ENCODE measurements at regions not wholly inside any gene's neighbourhood (a gene's known extent, or its start where the extent isn't known, plus 50 kb on each side); places are given as distances from the start of the nearest gene placed in this dataset.

DNA sequence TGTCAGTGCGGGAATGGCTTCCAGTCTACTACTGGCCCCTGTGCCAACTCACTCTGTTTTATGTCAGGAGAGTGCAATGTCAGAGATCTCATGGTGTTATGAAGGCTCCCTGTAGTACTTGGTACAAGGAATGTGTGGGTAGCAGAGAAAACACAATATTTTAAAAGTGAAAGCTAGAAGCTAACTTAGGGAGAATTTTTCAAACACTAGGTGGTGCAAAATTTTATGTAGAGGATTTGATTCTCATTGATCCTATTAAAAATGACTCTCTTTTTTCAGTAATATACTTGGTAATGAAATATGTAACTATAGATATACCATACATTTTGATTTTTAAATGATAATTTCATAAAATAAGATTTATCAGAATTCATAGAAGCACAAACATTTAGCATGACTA is 134.7 kb downstream of the JRKL start:
- no peak overlapping the region for H3K9ac ChIP-seq (ENCODE audit: low read length)

DNA sequence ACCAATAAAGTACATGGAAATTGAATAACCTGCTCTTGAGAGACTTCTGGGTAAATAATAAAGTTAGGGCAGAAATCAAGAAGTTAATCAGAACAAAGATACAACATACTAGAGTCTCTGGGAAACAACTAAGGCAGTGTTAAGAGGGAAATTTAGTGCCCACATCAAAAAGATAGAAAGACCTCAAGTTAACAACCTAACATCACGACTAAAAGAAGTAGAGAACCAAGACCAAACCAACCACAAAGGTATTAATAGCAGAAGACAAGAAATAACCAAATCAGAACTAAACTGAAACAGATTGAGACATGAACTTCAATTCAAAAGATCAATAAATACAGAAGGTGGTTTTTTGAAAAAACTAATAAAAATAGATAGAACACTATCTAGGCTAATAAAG is 140.7 kb downstream of the JRKL start:
- H3K9me3 ChIP-seq (ENCODE audit: control extremely low read depth in 1 of 3, control insufficient read depth in 2 of 3, insufficient read depth in 1 of 3, low read length in 2 of 3), result peaks cover 0 to 3% (median 0%) of the 10 kb centered on the region in 3 donors
- no peaks in the 10 kb centered on the region for H3K27me3 Mint-ChIP-seq
- TF ChIP-seq EZH2 (IDR thresholded peaks at IDR 0.05; ENCODE audit: borderline replicate concordance, insufficient read depth, low read depth, low read length, poor library complexity, severe bottlenecking), result no peak
- TF ChIP-seq, protein P1, sequence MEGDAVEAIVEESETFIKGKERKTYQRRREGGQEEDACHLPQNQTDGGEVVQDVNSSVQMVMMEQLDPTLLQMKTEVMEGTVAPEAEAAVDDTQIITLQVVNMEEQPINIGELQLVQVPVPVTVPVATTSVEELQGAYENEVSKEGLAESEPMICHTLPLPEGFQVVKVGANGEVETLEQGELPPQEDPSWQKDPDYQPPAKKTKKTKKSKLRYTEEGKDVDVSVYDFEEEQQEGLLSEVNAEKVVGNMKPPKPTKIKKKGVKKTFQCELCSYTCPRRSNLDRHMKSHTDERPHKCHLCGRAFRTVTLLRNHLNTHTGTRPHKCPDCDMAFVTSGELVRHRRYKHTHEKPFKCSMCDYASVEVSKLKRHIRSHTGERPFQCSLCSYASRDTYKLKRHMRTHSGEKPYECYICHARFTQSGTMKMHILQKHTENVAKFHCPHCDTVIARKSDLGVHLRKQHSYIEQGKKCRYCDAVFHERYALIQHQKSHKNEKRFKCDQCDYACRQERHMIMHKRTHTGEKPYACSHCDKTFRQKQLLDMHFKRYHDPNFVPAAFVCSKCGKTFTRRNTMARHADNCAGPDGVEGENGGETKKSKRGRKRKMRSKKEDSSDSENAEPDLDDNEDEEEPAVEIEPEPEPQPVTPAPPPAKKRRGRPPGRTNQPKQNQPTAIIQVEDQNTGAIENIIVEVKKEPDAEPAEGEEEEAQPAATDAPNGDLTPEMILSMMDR (IDR thresholded peaks at IDR 0.05), result no peak
- no peak overlapping the region for H3K4me3 ChIP-seq (ENCODE audit: control extremely low read depth in 1 of 5, extremely low read depth in 1 of 5, insufficient read depth in 1 of 5, low read depth in 2 of 5, low read length in 4 of 5)
- no peak overlapping the region for H2AFZ ChIP-seq (ENCODE audit: insufficient read depth, low read depth, low read length, poor library complexity, severe bottlenecking)
- CTCF ChIA-PET, result no interaction called here
- H4K20me1 ChIP-seq (ENCODE audit: control insufficient read depth, insufficient read depth, low read length, poor library complexity, severe bottlenecking), result no peaks in the 10 kb centered on the region
- H3K4me1 ChIP-seq (ENCODE audit: control insufficient read depth in 2 of 2, insufficient read depth in 2 of 2, low read length in 2 of 2), result no peaks in the 10 kb centered on the region
- no peak overlapping the region for H3K27ac Mint-ChIP-seq
- no peak overlapping the region for H3K4me3 Mint-ChIP-seq
- intact Hi-C loops (cut with micrococcal nuclease), result no loop called here
- H3K9ac ChIP-seq (ENCODE audit: low read length), result no peak overlapping the region
- no peaks in the 10 kb centered on the region for H3K79me2 ChIP-seq (ENCODE audit: control insufficient read depth, insufficient read depth, low read length)
- H3K27ac ChIP-seq (ENCODE audit: low read length in 2 of 2), result no peak overlapping the region
- no peaks in the 10 kb centered on the region for H3K4me1 Mint-ChIP-seq
- no peak overlapping the region for H3K4me2 ChIP-seq (replicated peaks; ENCODE audit: low read depth, low read length, poor library complexity, severe bottlenecking)
- H3K27me3 ChIP-seq (replicated peaks in 1 of 4; ENCODE audit: control extremely low read depth in 1 of 4, control insufficient read depth in 3 of 4, insufficient read depth in 4 of 4, low read length in 3 of 4), result no peaks in the 10 kb centered on the region
- peaks cover 16% of the 10 kb centered on the region for H3K9me3 Mint-ChIP-seq (ENCODE audit: insufficient read depth)
- DNase-seq (no peak), ATAC-seq (ENCODE audit: low read depth) (no peak)
- POLR2A ChIA-PET, result no interaction called here
- no peaks in the 10 kb centered on the region for H3K36me3 ChIP-seq (replicated peaks in 1 of 2; ENCODE audit: control extremely low read depth in 1 of 2, control insufficient read depth in 1 of 2, extremely low read depth in 1 of 2, insufficient read depth in 2 of 2, low read length in 1 of 2)
- WGBS (ENCODE audit: insufficient coverage), result no CpG with 5 or more reads among the region's 1 CpG

More for the DNA sequence above, 134.7 kb downstream of the JRKL start:
- H3K27me3 Mint-ChIP-seq, result peaks cover 3% of the 10 kb centered on the region
- H3K4me3 ChIP-seq (ENCODE audit: control extremely low read depth in 1 of 5, extremely low read depth in 1 of 5, insufficient read depth in 1 of 5, low read depth in 2 of 5, low read length in 4 of 5), result no peak overlapping the region
- no peaks in the 10 kb centered on the region for H3K9me3 ChIP-seq (ENCODE audit: control extremely low read depth in 1 of 3, control insufficient read depth in 2 of 3, insufficient read depth in 1 of 3, low read length in 2 of 3)
- H3K4me1 ChIP-seq (ENCODE audit: control insufficient read depth in 2 of 2, insufficient read depth in 2 of 2, low read length in 2 of 2), result no peaks in the 10 kb centered on the region
- H3K4me1 Mint-ChIP-seq, result no peaks in the 10 kb centered on the region
- DNase-seq, result no peak
- intact Hi-C loops (cut with micrococcal nuclease), result no loop called here
- H3K79me2 ChIP-seq (ENCODE audit: control insufficient read depth, insufficient read depth, low read length), result no peaks in the 10 kb centered on the region
- ChIA-PET POLR2A (interaction anchor here (0.5 kb wide), 1 partner anchor 107 kb away, joined by 5 read pairs; no protein-coding TSS in a partner anchor), CTCF (no interaction called here)
- H3K4me3 Mint-ChIP-seq, result no peak overlapping the region
- H3K27ac Mint-ChIP-seq, result no peak overlapping the region
- H3K9me3 Mint-ChIP-seq (ENCODE audit: insufficient read depth), result peaks cover 4% of the 10 kb centered on the region
- no peaks in the 10 kb centered on the region for H4K20me1 ChIP-seq (ENCODE audit: control insufficient read depth, insufficient read depth, low read length, poor library complexity, severe bottlenecking)
- no peak overlapping the region for H3K27ac ChIP-seq (ENCODE audit: low read length in 2 of 2)
- ATAC-seq (ENCODE audit: low read depth), result no peak
- no peak for TF ChIP-seq EZH2 (IDR thresholded peaks at IDR 0.05; ENCODE audit: borderline replicate concordance, insufficient read depth, low read depth, low read length, poor library complexity, severe bottlenecking)
- TF ChIP-seq, protein P1 (IDR thresholded peaks at IDR 0.05), result no peak
- no peak overlapping the region for H2AFZ ChIP-seq (ENCODE audit: insufficient read depth, low read depth, low read length, poor library complexity, severe bottlenecking)
- WGBS (ENCODE audit: insufficient coverage), result 64% methylated on average over 1 of the region's 1 CpG
- H3K27me3 ChIP-seq (replicated peaks in 1 of 4; ENCODE audit: control extremely low read depth in 1 of 4, control insufficient read depth in 3 of 4, insufficient read depth in 4 of 4, low read length in 3 of 4), result no peaks in the 10 kb centered on the region
- no peak overlapping the region for H3K4me2 ChIP-seq (replicated peaks; ENCODE audit: low read depth, low read length, poor library complexity, severe bottlenecking)
- H3K36me3 ChIP-seq (replicated peaks in 1 of 2; ENCODE audit: control extremely low read depth in 1 of 2, control insufficient read depth in 1 of 2, extremely low read depth in 1 of 2, insufficient read depth in 2 of 2, low read length in 1 of 2), result no peaks in the 10 kb centered on the region
